CD14-positive monocyte (primary cell): ENCODE measurements at regions not wholly inside any gene's neighbourhood (a gene's known extent, or its start where the extent isn't known, plus 50 kb on each side); places are given as distances from the start of the nearest gene placed in this dataset.

Experiments used
- DNase-seq, 3 donors: peaks; one replicate each; pipeline ENCODE4 v3.0.0-alpha.2; 2011 to 2022
- H2AFZ ChIP-seq: 2 replicates; pipeline ENCODE4 v1.6.0; 2012; ENCODE audit warnings: mild to moderate bottlenecking, low read depth, low read length, inconsistent platforms; ENCODE audit not compliant: insufficient read depth, poor library complexity, severe bottlenecking
- H3K27ac ChIP-seq, 2 donors: 1 replicate in 1 of 2; 2 replicates in 1 of 2; pipeline ENCODE4 v1.5.1; 2012 to 2013; ENCODE audit warnings: low read length in 2 of 2, control low read depth in 1 of 2, inconsistent platforms in 1 of 2, low read depth in 1 of 2, mild to moderate bottlenecking in 1 of 2
- H3K27me3 ChIP-seq, 2 donors: one replicate each; pipeline versions ENCODE4 v1.6.0 to v1.6.1; 2011 to 2013; ENCODE audit warnings: low read length in 2 of 2; ENCODE audit not compliant: control insufficient read depth in 2 of 2, insufficient read depth in 2 of 2
- H3K36me3 ChIP-seq, 2 donors: replicated peaks in 1 of 2; 1 replicate in 1 of 2; 2 replicates in 1 of 2; pipeline versions ENCODE4 v1.5.1 to v1.6.1; 2012 to 2013; ENCODE audit warnings: low read length in 2 of 2, control low read depth in 1 of 2, inconsistent platforms in 1 of 2, mild to moderate bottlenecking in 1 of 2; ENCODE audit not compliant: insufficient read depth in 2 of 2, control insufficient read depth in 1 of 2
- H3K4me1 ChIP-seq, 2 donors: 1 replicate in 1 of 2; 2 replicates in 1 of 2; pipeline versions ENCODE4 v1.5.1 to v1.6.1; 2012 to 2013; ENCODE audit warnings: low read length in 2 of 2, control low read depth in 1 of 2, inconsistent platforms in 1 of 2, mild to moderate bottlenecking in 1 of 2, moderate library complexity in 1 of 2; ENCODE audit not compliant: insufficient read depth in 2 of 2, control insufficient read depth in 1 of 2
- H3K4me2 ChIP-seq: replicated peaks from 2 replicates; pipeline ENCODE3; 2012; ENCODE audit warnings: low read length, moderate library complexity, mild to moderate bottlenecking; ENCODE audit not compliant: poor library complexity, severe bottlenecking; ENCODE audit errors: extremely low read depth
- H3K4me3 ChIP-seq, 3 experiments: fragments of 200-600 bp in 1 of 3; sonication (generic) in 1 of 3; replicated peaks in 1 of 3; 1 replicate in 2 of 3; 2 replicates in 1 of 3; pipeline ENCODE4 v1.5.1; 2011 to 2013; ENCODE audit warnings: low read length in 3 of 3, mild to moderate bottlenecking in 3 of 3, control low read depth in 2 of 3, low read depth in 2 of 3, inconsistent platforms in 1 of 3, moderate library complexity in 1 of 3
- H3K79me2 ChIP-seq: 2 replicates; pipeline ENCODE4 v1.6.0; 2012; ENCODE audit warnings: mild to moderate bottlenecking, control low read depth, inconsistent platforms, low read length, moderate library complexity; ENCODE audit not compliant: insufficient read depth
- H3K9ac ChIP-seq: 2 replicates; pipeline ENCODE4 v1.6.0; 2017; ENCODE audit warnings: low read length, mild to moderate bottlenecking; ENCODE audit not compliant: insufficient read depth, poor library complexity, severe bottlenecking
- H3K9me3 ChIP-seq, 2 donors: replicated peaks in 1 of 2; 1 replicate in 1 of 2; 2 replicates in 1 of 2; pipeline versions ENCODE4 v1.5.1 to v1.6.1; 2012 to 2013; ENCODE audit warnings: low read length in 2 of 2, control low read depth in 1 of 2; ENCODE audit not compliant: control insufficient read depth in 1 of 2, insufficient read depth in 1 of 2
- H4K20me1 ChIP-seq: 2 replicates; pipeline ENCODE4 v1.6.0; 2012; ENCODE audit warnings: mild to moderate bottlenecking, low read length, control low read depth, moderate library complexity; ENCODE audit not compliant: insufficient read depth
- H3K27ac Mint-ChIP-seq, 7 donors: one replicate each; pipeline ENCODE4 v1.8.0; 2020; ENCODE audit warnings: mild to moderate bottlenecking in 7 of 7, mixed read lengths in 7 of 7, moderate library complexity in 6 of 7, inconsistent platforms in 2 of 7
- H3K27me3 Mint-ChIP-seq, 3 donors: one replicate each; pipeline ENCODE4 v1.8.0; 2021 to 2022; ENCODE audit warnings: low read depth in 3 of 3, mild to moderate bottlenecking in 3 of 3, mixed read lengths in 3 of 3, moderate library complexity in 3 of 3, inconsistent platforms in 1 of 3
- H3K36me3 Mint-ChIP-seq, 2 donors: one replicate each; pipeline ENCODE4 v1.8.0; 2020; ENCODE audit warnings: mixed read lengths in 2 of 2, inconsistent platforms in 1 of 2, mild to moderate bottlenecking in 1 of 2
- H3K4me1 Mint-ChIP-seq: one replicate; pipeline ENCODE4 v1.8.0; 2020; ENCODE audit warnings: mild to moderate bottlenecking, mixed read lengths
- H3K4me3 Mint-ChIP-seq, 2 donors: one replicate each; pipeline ENCODE4 v1.8.0; 2020; ENCODE audit warnings: mild to moderate bottlenecking in 2 of 2, mixed read lengths in 2 of 2, moderate library complexity in 1 of 2
- H3K9me3 Mint-ChIP-seq, 7 donors: one replicate each; pipeline ENCODE4 v1.8.0; 2020 to 2022; ENCODE audit warnings: mixed read lengths in 7 of 7, mild to moderate bottlenecking in 6 of 7, moderate library complexity in 6 of 7, inconsistent platforms in 2 of 7
- WGBS: methylation state at CpG from one replicate; pipeline ENCODE4 v1.1.5; 2013; ENCODE audit warnings: missing lambda C conversion rate; ENCODE audit not compliant: insufficient coverage; 5-methylcytosine and 5-hydroxymethylcytosine counted together
- intact Hi-C, 2 donors: fragments of 100-400 bp; cut with micrococcal nuclease; formaldehyde crosslinking; loops; one replicate each; pipeline versions ENCODE4 v1.15.0 to v1.15.1; 2023
- TF ChIP-seq, protein P1 (sequence below): fragments of 200-600 bp; IDR thresholded peaks from one replicate; pipeline ENCODE4 v1.8.0; 2022; ENCODE audit warnings: antibody characterized with exemption, mild to moderate bottlenecking

DNA sequence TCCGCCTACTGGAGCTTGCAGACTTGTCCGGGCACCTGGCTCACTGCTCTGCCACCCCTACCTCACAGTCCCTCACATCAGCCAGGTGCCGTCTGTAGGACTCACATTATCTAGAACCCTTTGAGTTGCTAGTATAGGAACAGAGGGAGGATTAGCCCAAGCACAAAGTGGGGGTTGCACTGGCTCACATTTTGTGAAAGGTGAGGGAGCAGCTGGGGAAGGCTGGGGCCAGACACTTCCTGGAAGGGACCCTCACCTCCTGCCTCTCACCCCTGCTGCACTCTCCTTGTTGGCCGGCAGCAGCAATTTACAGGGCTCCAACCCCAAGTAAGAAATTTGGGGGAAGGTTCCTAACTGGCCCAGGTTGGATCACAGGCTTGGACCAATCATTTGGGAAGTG lies 1031.6 kb downstream of the BCL11B start:
- peaks cover 0 to 4% (median 1%) of the 10 kb centered on the region in 7 donors for H3K9me3 Mint-ChIP-seq
- no peaks in the 10 kb centered on the region for H3K4me1 Mint-ChIP-seq
- Histone ChIP-seq H3K27ac (no peak overlapping the region), H3K27me3 (no peaks in the 10 kb centered on the region), H3K4me1 (no peaks in the 10 kb centered on the region), H2AFZ (no peak overlapping the region), H3K4me2 (no peak overlapping the region), H3K4me3 (no peak overlapping the region), H3K36me3 (no peaks in the 10 kb centered on the region), H3K9me3 (no peaks in the 10 kb centered on the region), H3K9ac (no peak overlapping the region), H4K20me1 (no peaks in the 10 kb centered on the region), H3K79me2 (no peaks in the 10 kb centered on the region)
- H3K27ac Mint-ChIP-seq, result no peak overlapping the region
- TF ChIP-seq, protein P1, sequence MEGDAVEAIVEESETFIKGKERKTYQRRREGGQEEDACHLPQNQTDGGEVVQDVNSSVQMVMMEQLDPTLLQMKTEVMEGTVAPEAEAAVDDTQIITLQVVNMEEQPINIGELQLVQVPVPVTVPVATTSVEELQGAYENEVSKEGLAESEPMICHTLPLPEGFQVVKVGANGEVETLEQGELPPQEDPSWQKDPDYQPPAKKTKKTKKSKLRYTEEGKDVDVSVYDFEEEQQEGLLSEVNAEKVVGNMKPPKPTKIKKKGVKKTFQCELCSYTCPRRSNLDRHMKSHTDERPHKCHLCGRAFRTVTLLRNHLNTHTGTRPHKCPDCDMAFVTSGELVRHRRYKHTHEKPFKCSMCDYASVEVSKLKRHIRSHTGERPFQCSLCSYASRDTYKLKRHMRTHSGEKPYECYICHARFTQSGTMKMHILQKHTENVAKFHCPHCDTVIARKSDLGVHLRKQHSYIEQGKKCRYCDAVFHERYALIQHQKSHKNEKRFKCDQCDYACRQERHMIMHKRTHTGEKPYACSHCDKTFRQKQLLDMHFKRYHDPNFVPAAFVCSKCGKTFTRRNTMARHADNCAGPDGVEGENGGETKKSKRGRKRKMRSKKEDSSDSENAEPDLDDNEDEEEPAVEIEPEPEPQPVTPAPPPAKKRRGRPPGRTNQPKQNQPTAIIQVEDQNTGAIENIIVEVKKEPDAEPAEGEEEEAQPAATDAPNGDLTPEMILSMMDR, result no peak
- peaks cover 0 to 6% (median 4%) of the 10 kb centered on the region in 3 donors for H3K27me3 Mint-ChIP-seq
- no peak overlapping the region for H3K4me3 Mint-ChIP-seq
- intact Hi-C loops, result no loop called here
- H3K36me3 Mint-ChIP-seq, result no peaks in the 10 kb centered on the region
- DNase-seq, result no peak
- no CpG with 5 or more reads among the region's 4 CpGs for WGBS

DNA sequence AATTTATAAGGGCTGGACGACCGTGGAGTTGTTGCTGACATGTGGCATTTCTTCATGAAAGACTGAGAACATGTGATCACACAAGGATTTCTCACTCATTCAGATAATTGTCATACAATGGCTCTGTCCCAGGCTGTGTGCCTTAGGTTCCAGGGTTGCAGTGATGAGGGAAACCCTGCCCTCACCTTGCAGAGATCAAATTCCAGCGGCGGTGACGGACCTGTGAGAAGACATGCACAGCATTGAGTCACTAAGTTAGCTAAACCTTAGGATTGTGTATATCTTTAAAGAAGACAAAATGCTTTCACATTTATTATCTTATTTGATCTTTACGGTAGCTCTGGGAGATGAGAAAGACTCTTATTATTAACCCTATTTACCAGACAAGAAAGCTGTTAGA lies 1029.1 kb downstream of the BCL11B start:
- no peaks in the 10 kb centered on the region for H3K27me3 ChIP-seq
- DNase-seq, result no peak
- peaks cover 0 to 6% (median 2%) of the 10 kb centered on the region in 3 donors for H3K27me3 Mint-ChIP-seq
- H3K27ac ChIP-seq, result no peak overlapping the region
- no peak overlapping the region for H3K27ac Mint-ChIP-seq
- no peak overlapping the region for H3K9ac ChIP-seq
- H4K20me1 ChIP-seq, result no peaks in the 10 kb centered on the region
- H3K9me3 Mint-ChIP-seq, result peaks cover 0 to 6% (median 1%) of the 10 kb centered on the region in 7 donors
- H3K9me3 ChIP-seq, result no peaks in the 10 kb centered on the region
- H3K4me1 ChIP-seq, result no peaks in the 10 kb centered on the region
- no peak overlapping the region for H3K4me3 ChIP-seq
- 100% methylated on average over 2 of the region's 6 CpGs for WGBS
- H3K4me2 ChIP-seq, result no peak overlapping the region
- no peak overlapping the region for H3K4me3 Mint-ChIP-seq
- intact Hi-C loops, result no loop called here
- H2AFZ ChIP-seq, result no peak overlapping the region
- TF ChIP-seq, protein P1, result no peak
- no peaks in the 10 kb centered on the region for H3K79me2 ChIP-seq
- H3K36me3 ChIP-seq, result no peaks in the 10 kb centered on the region
- no peaks in the 10 kb centered on the region for H3K4me1 Mint-ChIP-seq
- no peaks in the 10 kb centered on the region for H3K36me3 Mint-ChIP-seq
